H1 (cell line): ENCODE measurements at regions not wholly inside any gene's neighbourhood (a gene's known extent, or its start where the extent isn't known, plus 50 kb on each side); places are given as distances from the start of the nearest gene placed in this dataset.

ENCODE experiments used
- ATF2 ChIP-seq: IDR thresholded peaks from 2 replicates; pipeline ENCODE4 v1.6.1; 2012; ENCODE audit warnings: low read length, inconsistent platforms
- CEBPB ChIP-seq: IDR thresholded peaks from 2 replicates; pipeline ENCODE4 v1.6.1; 2012; ENCODE audit warnings: low read depth, low read length
- CHD1 ChIP-seq: IDR thresholded peaks from 2 replicates; pipeline ENCODE4 v1.6.1; 2012; ENCODE audit warnings: low read depth, low read length, improper control_type of control experiment
- CHD2 ChIP-seq: IDR thresholded peaks from 2 replicates; pipeline ENCODE4 v1.6.1; 2012; ENCODE audit warnings: low read length, improper control_type of control experiment
- CHD7 ChIP-seq: fragments of 300-600 bp; sonication (generic); IDR thresholded peaks from 2 replicates; pipeline ENCODE4 v1.7.1; 2012; ENCODE audit warnings: low read length, moderate library complexity, mild to moderate bottlenecking, inconsistent platforms; ENCODE audit not compliant: insufficient replicate concordance
- EZH2 ChIP-seq: fragments of 200-600 bp; sonication (generic); IDR thresholded peaks from 2 replicates; pipeline ENCODE4 v1.7.1; 2012; ENCODE audit warnings: low read depth, mild to moderate bottlenecking, moderate library complexity, low read length, inconsistent platforms; ENCODE audit not compliant: severe bottlenecking
- MAX ChIP-seq: IDR thresholded peaks from 2 replicates; pipeline ENCODE4 v1.6.1; 2012; ENCODE audit warnings: inconsistent platforms
- POLR2A ChIP-seq, 2 experiments: IDR thresholded peaks; 1 replicate in 1 of 2; 2 replicates in 1 of 2; pipeline ENCODE4 v1.6.1; 2011; ENCODE audit warnings: low read depth in 2 of 2, low read length in 2 of 2, mild to moderate bottlenecking in 2 of 2; ENCODE audit errors: control extremely low read depth in 1 of 2
- POU5F1 ChIP-seq: IDR thresholded peaks from 2 replicates; pipeline ENCODE4 v1.6.1; 2011; ENCODE audit warnings: low read depth, mild to moderate bottlenecking, low read length, moderate library complexity
- SP1 ChIP-seq: IDR thresholded peaks from 2 replicates; pipeline ENCODE4 v1.6.1; 2011; ENCODE audit warnings: low read depth, low read length
- YY1 ChIP-seq: IDR thresholded peaks from 2 replicates; pipeline ENCODE4 v1.6.1; 2011; ENCODE audit warnings: low read depth, mild to moderate bottlenecking, low read length

GRCh38 chr6:50600280-50600679 lies 113.0 kb upstream of the TFAP2D start (continued):
- TF ChIP-seq CHD7 (no peak), CHD1 (no peak), CEBPB (no peak), YY1 (no peak), MAX (no peak), EZH2 (no peak), CHD2 (no peak), POLR2A (IDR thresholded peaks at IDR 0.05; ENCODE audit: control extremely low read depth in 1 of 2, low read depth in 2 of 2, low read length in 2 of 2) (no peak), SP1 (no peak), ATF2 (no peak), POU5F1 (no peak)
